Endodermal cell (in vitro differentiated cells): ENCODE measurements at regions not wholly inside any gene's neighbourhood (a gene's known extent, or its start where the extent isn't known, plus 50 kb on each side); places are given as distances from the start of the nearest gene placed in this dataset.

ENCODE experiments used
- DNase-seq: peaks from one replicate; pipeline ENCODE4 v3.0.0-alpha.2; 2017
- H3K27ac ChIP-seq: 2 replicates; pipeline ENCODE4 v1.5.1; 2013; ENCODE audit warnings: mild to moderate bottlenecking, low read depth, low read length, moderate library complexity
- H3K27me3 ChIP-seq: 2 replicates; pipeline ENCODE4 v1.6.1; 2013; ENCODE audit warnings: mild to moderate bottlenecking, low read length, moderate library complexity; ENCODE audit not compliant: insufficient read depth, control insufficient read depth, poor library complexity, severe bottlenecking
- H3K36me3 ChIP-seq: 2 replicates; pipeline ENCODE4 v1.7.0; 2013; ENCODE audit warnings: mild to moderate bottlenecking, low read length, moderate library complexity; ENCODE audit not compliant: control insufficient read depth, insufficient read depth
- H3K4me1 ChIP-seq: one replicate; pipeline ENCODE4 v1.7.0; 2013; ENCODE audit warnings: low read length; ENCODE audit not compliant: control insufficient read depth, insufficient read depth
- H3K4me3 ChIP-seq: 2 replicates; pipeline ENCODE4 v1.5.1; 2013; ENCODE audit warnings: mild to moderate bottlenecking, low read length, moderate library complexity
- H3K9ac ChIP-seq: 2 replicates; pipeline ENCODE4 v1.6.1; 2013; ENCODE audit warnings: mild to moderate bottlenecking, low read length, moderate library complexity; ENCODE audit not compliant: poor library complexity, severe bottlenecking; ENCODE audit errors: extremely low read depth
- H3K9me3 ChIP-seq: 2 replicates; pipeline ENCODE4 v1.6.1; 2013; ENCODE audit warnings: mild to moderate bottlenecking, low read length, moderate library complexity; ENCODE audit not compliant: control insufficient read depth
- H3K27ac Mint-ChIP-seq: 2 replicates; pipeline ENCODE4 v1.8.0; 2020; ENCODE audit warnings: mixed read lengths
- H3K27me3 Mint-ChIP-seq: 2 replicates; pipeline ENCODE4 v1.8.0; 2021; ENCODE audit warnings: mild to moderate bottlenecking, mixed read lengths; ENCODE audit not compliant: insufficient read depth
- H3K36me3 Mint-ChIP-seq: 2 replicates; pipeline ENCODE4 v1.8.0; 2020; ENCODE audit warnings: low read depth, mixed read lengths
- H3K4me1 Mint-ChIP-seq: 2 replicates; pipeline ENCODE4 v1.8.0; 2020; ENCODE audit warnings: mixed read lengths
- H3K4me3 Mint-ChIP-seq: 2 replicates; pipeline ENCODE4 v1.8.0; 2020; ENCODE audit warnings: mild to moderate bottlenecking, moderate library complexity, mixed read lengths
- H3K9me3 Mint-ChIP-seq: 2 replicates; pipeline ENCODE4 v1.8.0; 2020; ENCODE audit warnings: mild to moderate bottlenecking, mixed read lengths
- WGBS, 2 experiments: methylation state at CpG; one replicate each; pipeline versions ENCODE4 v1.1.5 to v1.1.7; 2013; ENCODE audit warnings: missing lambda C conversion rate in 2 of 2, mixed read lengths in 1 of 2; ENCODE audit not compliant: insufficient coverage in 1 of 2, insufficient read length in 1 of 2; 5-methylcytosine and 5-hydroxymethylcytosine counted together
- TF ChIP-seq, protein P1 (sequence below): fragments of 200-600 bp; sonication (generic); conservative IDR thresholded peaks from 2 replicates; pipeline ENCODE4 v1.5.0; 2021; ENCODE audit warnings: antibody characterized with exemption, mild to moderate bottlenecking

DNA sequence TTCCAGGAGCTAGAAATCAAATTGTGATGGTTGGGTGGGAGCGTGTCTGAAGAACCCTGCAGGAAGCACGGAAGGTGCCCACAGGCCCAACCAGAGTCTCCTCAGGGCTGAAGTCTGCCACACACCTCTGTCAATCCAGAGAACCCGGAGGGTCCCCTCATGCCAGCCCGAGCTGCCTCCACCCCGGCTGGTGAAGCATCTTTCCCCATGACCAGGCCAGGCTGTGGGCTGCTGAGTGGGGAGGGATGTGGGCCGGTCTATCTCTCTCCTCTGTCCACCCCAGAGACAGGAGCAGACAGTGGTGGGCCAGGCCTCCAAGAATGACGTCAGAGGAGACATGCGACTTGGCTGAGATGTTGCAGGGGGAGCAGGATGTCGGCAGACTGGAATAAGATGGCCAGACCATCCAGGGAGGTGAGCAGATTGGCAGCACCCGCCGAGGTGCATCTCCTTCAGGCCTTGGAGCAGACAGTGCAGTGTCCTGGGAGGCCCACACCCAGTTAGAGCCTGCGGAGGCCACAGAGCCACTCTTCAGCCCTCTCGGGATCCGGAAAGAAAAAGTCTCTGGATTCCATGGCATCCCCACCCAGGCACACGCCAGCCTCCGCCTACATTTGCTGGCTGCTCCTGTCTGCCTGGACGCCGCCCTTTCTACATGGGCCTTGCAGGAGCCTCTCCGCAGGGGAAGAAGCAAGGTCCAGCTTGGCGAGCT is 1524.9 kb downstream of the BRD1 start:
- WGBS, 2 experiments = 92 to 96% methylated on average over 13 to 20 of the region's 20 CpGs
- peaks cover 2% of the 10 kb centered on the region for H3K27me3 Mint-ChIP-seq
- TF ChIP-seq, protein P1, sequence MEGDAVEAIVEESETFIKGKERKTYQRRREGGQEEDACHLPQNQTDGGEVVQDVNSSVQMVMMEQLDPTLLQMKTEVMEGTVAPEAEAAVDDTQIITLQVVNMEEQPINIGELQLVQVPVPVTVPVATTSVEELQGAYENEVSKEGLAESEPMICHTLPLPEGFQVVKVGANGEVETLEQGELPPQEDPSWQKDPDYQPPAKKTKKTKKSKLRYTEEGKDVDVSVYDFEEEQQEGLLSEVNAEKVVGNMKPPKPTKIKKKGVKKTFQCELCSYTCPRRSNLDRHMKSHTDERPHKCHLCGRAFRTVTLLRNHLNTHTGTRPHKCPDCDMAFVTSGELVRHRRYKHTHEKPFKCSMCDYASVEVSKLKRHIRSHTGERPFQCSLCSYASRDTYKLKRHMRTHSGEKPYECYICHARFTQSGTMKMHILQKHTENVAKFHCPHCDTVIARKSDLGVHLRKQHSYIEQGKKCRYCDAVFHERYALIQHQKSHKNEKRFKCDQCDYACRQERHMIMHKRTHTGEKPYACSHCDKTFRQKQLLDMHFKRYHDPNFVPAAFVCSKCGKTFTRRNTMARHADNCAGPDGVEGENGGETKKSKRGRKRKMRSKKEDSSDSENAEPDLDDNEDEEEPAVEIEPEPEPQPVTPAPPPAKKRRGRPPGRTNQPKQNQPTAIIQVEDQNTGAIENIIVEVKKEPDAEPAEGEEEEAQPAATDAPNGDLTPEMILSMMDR = no peak
- H3K9me3 ChIP-seq = no peaks in the 10 kb centered on the region
- no peaks in the 10 kb centered on the region for H3K27me3 ChIP-seq
- no peak overlapping the region for H3K4me3 ChIP-seq
- H3K9me3 Mint-ChIP-seq = peaks cover under 1% of the 10 kb centered on the region
- H3K4me1 Mint-ChIP-seq = peaks cover 2% of the 10 kb centered on the region
- H3K4me3 Mint-ChIP-seq = no peak overlapping the region
- H3K9ac ChIP-seq = no peak overlapping the region
- H3K36me3 Mint-ChIP-seq = no peaks in the 10 kb centered on the region
- DNase-seq = no peak
- H3K4me1 ChIP-seq = no peaks in the 10 kb centered on the region
- H3K27ac Mint-ChIP-seq = no peak overlapping the region
- H3K27ac ChIP-seq = no peak overlapping the region
- H3K36me3 ChIP-seq = no peaks in the 10 kb centered on the region

DNA sequence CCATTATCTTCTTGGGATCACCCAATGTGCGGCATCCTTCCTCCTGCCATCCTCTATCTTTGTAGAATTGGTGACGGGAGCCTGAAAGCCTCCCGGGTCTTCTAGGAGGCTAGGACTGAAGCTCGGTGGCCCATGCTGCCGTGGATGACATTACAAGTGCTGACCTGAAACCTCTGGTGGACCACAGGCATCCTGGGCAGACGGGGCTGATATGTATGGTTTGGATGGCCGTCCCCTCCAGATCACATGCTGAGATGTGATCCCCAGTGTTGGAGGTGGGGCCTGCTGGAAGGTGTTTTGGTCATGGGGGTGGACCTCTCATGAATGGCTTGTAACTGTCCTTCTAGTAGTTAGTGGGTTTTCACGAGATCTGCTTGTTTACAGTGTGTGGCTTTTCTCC is 1525.8 kb downstream of the BRD1 start:
- Histone ChIP-seq H3K9ac (no peak overlapping the region), H3K4me3 (no peak overlapping the region), H3K27me3 (no peaks in the 10 kb centered on the region), H3K4me1 (no peaks in the 10 kb centered on the region), H3K27ac (no peak overlapping the region), H3K36me3 (no peaks in the 10 kb centered on the region), H3K9me3 (no peaks in the 10 kb centered on the region)
- Mint-ChIP-seq H3K4me1 (peaks cover 3% of the 10 kb centered on the region), H3K27me3 (peaks cover 2% of the 10 kb centered on the region), H3K36me3 (no peaks in the 10 kb centered on the region), H3K4me3 (no peak overlapping the region), H3K9me3 (peaks cover 1% of the 10 kb centered on the region), H3K27ac (no peak overlapping the region)
- no peak for DNase-seq
- 91 to 100% methylated on average over 5 to 8 of the region's 8 CpGs for WGBS, 2 experiments
- TF ChIP-seq, protein P1 = no peak

DNA sequence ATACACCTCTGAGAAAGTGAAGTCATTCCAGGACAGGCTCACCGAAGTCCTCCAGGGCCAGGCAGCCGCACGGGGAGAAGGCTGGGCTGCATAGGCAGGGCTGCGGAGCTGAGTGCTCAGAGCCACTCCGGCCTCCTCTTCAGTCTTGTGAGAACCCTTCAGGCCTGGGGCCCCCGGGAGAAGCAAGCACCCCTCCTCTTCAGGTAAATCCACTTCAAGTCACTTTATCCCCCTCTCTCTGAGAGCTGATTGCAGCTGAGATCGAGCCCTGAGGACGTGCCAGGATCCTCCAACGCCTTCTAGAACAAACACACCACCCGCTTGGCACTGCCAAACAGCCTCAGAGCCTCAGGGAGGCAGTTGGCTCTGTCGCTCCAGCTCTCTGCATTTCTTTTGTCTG is 1526.3 kb downstream of the BRD1 start:
- Mint-ChIP-seq H3K4me1 (peaks cover 3% of the 10 kb centered on the region), H3K36me3 (no peaks in the 10 kb centered on the region), H3K9me3 (peaks cover 1% of the 10 kb centered on the region), H3K4me3 (no peak overlapping the region), H3K27ac (no peak overlapping the region), H3K27me3 (peaks cover 2% of the 10 kb centered on the region)
- TF ChIP-seq, protein P1 = no peak
- no peaks in the 10 kb centered on the region for H3K27me3 ChIP-seq
- no peaks in the 10 kb centered on the region for H3K36me3 ChIP-seq
- peak; percentile 34 for DNase-seq
- no peak overlapping the region for H3K27ac ChIP-seq
- no peak overlapping the region for H3K9ac ChIP-seq
- no peaks in the 10 kb centered on the region for H3K4me1 ChIP-seq
- H3K9me3 ChIP-seq = no peaks in the 10 kb centered on the region
- WGBS, 2 experiments = 85 to 91% methylated on average over 9 to 11 of the region's 11 CpGs
- H3K4me3 ChIP-seq = no peak overlapping the region
